DND-41 (cell line): ENCODE measurements at regions not wholly inside any gene's neighbourhood (a gene's known extent, or its start where the extent isn't known, plus 50 kb on each side); places are given as distances from the start of the nearest gene placed in this dataset.
"Not testable (repeated sequence)": the region's sequence is repeated elsewhere in the genome, so short reads cannot be mapped to it uniquely, and the experiment has no call there.

ENCODE experiments used
- CTCF ChIP-seq: IDR thresholded peaks from 2 replicates; pipeline ENCODE4 v1.5.1; 2012; ENCODE audit warnings: borderline replicate concordance, low read length, moderate library complexity, mild to moderate bottlenecking; ENCODE audit not compliant: poor library complexity, severe bottlenecking; ENCODE audit errors: extremely low read depth
- EZH2 ChIP-seq: IDR thresholded peaks from 3 replicates; pipeline ENCODE4 v1.6.1; 2012; ENCODE audit warnings: borderline replicate concordance, low read depth, mild to moderate bottlenecking, moderate library complexity, low read length, inconsistent platforms; ENCODE audit not compliant: severe bottlenecking

- not testable (repeated sequence) for TF ChIP-seq CTCF, EZH2
These were observed 77.5 kb upstream of the RGS1 start for GRCh38 chr1:192498092-192498491.
